GM23338 (cell line): ENCODE measurements at regions not wholly inside any gene's neighbourhood (a gene's known extent, or its start where the extent isn't known, plus 50 kb on each side); places are given as distances from the start of the nearest gene placed in this dataset.

Source experiments
- ATAC-seq: fragments of 200-7000 bp; cut with Tn5 transposase; 3 replicates; pipeline ENCODE4 v1.9.1; 2020
- DNase-seq: peaks from one replicate; pipeline ENCODE4 v3.0.0-alpha.2; 2015; ENCODE audit warnings: low spot score
- H2AFZ ChIP-seq: fragments of 200-600 bp; sonication (generic); 2 replicates; pipeline ENCODE4 v1.8.0; 2016; ENCODE audit warnings: antibody characterized with exemption, mild to moderate bottlenecking, moderate library complexity
- H3F3A ChIP-seq: fragments of 200-600 bp; sonication (generic); replicated peaks from 2 replicates; pipeline ENCODE4 v1.8.0; 2017; ENCODE audit warnings: antibody characterized with exemption, mixed run types, low read depth
- H3K27ac ChIP-seq: fragments of 200-600 bp; sonication (generic); 2 replicates; pipeline ENCODE4 v1.6.1; 2016; ENCODE audit warnings: low read depth
- H3K27me3 ChIP-seq: fragments of 200-600 bp; sonication (generic); 2 replicates; pipeline ENCODE4 v1.8.0; 2016; ENCODE audit warnings: mild to moderate bottlenecking, mixed run types, moderate library complexity; ENCODE audit not compliant: insufficient read depth
- H3K36me3 ChIP-seq: fragments of 200-600 bp; sonication (generic); 2 replicates; pipeline ENCODE4 v1.8.0; 2016; ENCODE audit warnings: mild to moderate bottlenecking; ENCODE audit not compliant: insufficient read depth
- H3K4me1 ChIP-seq: fragments of 200-600 bp; sonication (generic); 2 replicates; pipeline ENCODE4 v1.8.0; 2016; ENCODE audit warnings: mild to moderate bottlenecking, moderate library complexity; ENCODE audit not compliant: insufficient read depth
- H3K4me2 ChIP-seq: fragments of 200-600 bp; sonication (generic); 2 replicates; pipeline ENCODE4 v1.7.1; 2017; ENCODE audit warnings: mixed run types
- H3K4me3 ChIP-seq: fragments of 200-600 bp; sonication (generic); 2 replicates; pipeline ENCODE4 v1.6.1; 2016; ENCODE audit warnings: mixed run types
- H3K79me2 ChIP-seq: fragments of 200-600 bp; sonication (generic); replicated peaks from 2 replicates; pipeline ENCODE4 v1.8.0; 2017; ENCODE audit warnings: mild to moderate bottlenecking; ENCODE audit not compliant: insufficient read depth
- H3K9me2 ChIP-seq: fragments of 200-600 bp; sonication (generic); 2 replicates; pipeline ENCODE4 v1.8.0; 2017; ENCODE audit not compliant: insufficient read depth
- H4K20me1 ChIP-seq: fragments of 200-600 bp; sonication (generic); replicated peaks from 2 replicates; pipeline ENCODE4 v1.8.0; 2017; ENCODE audit warnings: mild to moderate bottlenecking; ENCODE audit not compliant: insufficient read depth
- H3K27ac Mint-ChIP-seq: 2 replicates; pipeline ENCODE4 v1.8.0; 2020; ENCODE audit warnings: inconsistent platforms, mild to moderate bottlenecking, moderate library complexity, mixed read lengths
- H3K27me3 Mint-ChIP-seq: 3 replicates; pipeline ENCODE4 v1.8.0; 2022; ENCODE audit warnings: low read depth, mild to moderate bottlenecking, moderate library complexity, mixed read lengths, inconsistent platforms; ENCODE audit not compliant: insufficient read depth, poor library complexity
- H3K36me3 Mint-ChIP-seq: 3 replicates; pipeline ENCODE4 v1.8.0; 2021; ENCODE audit warnings: low read depth, mild to moderate bottlenecking, inconsistent platforms, moderate library complexity, mixed read lengths
- H3K4me1 Mint-ChIP-seq: 3 replicates; pipeline ENCODE4 v1.8.0; 2020; ENCODE audit warnings: mild to moderate bottlenecking, inconsistent platforms, mixed read lengths
- H3K4me3 Mint-ChIP-seq: 3 replicates; pipeline ENCODE4 v1.8.0; 2021; ENCODE audit warnings: moderate library complexity, mild to moderate bottlenecking, inconsistent platforms, mixed read lengths
- H3K9me3 Mint-ChIP-seq: 3 replicates; pipeline ENCODE4 v1.8.0; 2020; ENCODE audit warnings: moderate library complexity, mild to moderate bottlenecking, inconsistent platforms, mixed read lengths
- CTCF ChIP-seq, 2 experiments: fragments of 200-600 bp in 1 of 2; sonication (generic) in 1 of 2; conservative IDR thresholded peaks; 2 replicates each; pipeline versions ENCODE4 v1.5.1 to v1.6.1; 2016 to 2017; ENCODE audit warnings: antibody characterized with exemption in 2 of 2, low read depth in 2 of 2, mild to moderate bottlenecking in 2 of 2, moderate library complexity in 1 of 2
- EZH2 ChIP-seq: fragments of 200-600 bp; sonication (generic); IDR thresholded peaks from one replicate; pipeline ENCODE4 v1.8.0; 2017; ENCODE audit warnings: antibody characterized with exemption, mild to moderate bottlenecking, low read depth; ENCODE audit not compliant: unreplicated experiment
- EZH2phosphoT487 ChIP-seq: fragments of 200-600 bp; sonication (generic); IDR thresholded peaks from one replicate; pipeline ENCODE4 v1.8.1; 2018; ENCODE audit warnings: antibody characterized with exemption; ENCODE audit not compliant: unreplicated experiment
- JUNB ChIP-seq: IDR thresholded peaks from one replicate; pipeline ENCODE4 v1.6.1; 2016; ENCODE audit warnings: antibody characterized with exemption; ENCODE audit not compliant: unreplicated experiment
- NANOG ChIP-seq: IDR thresholded peaks from 2 replicates; pipeline ENCODE4 v1.6.1; 2016; ENCODE audit warnings: antibody characterized with exemption, borderline replicate concordance
- POLR2AphosphoS5 ChIP-seq: IDR thresholded peaks from 2 replicates; pipeline ENCODE4 v1.6.1; 2016; ENCODE audit warnings: antibody characterized with exemption, low read depth
- REST ChIP-seq: IDR thresholded peaks from one replicate; pipeline ENCODE4 v1.6.1; 2018; ENCODE audit warnings: antibody characterized with exemption; ENCODE audit not compliant: unreplicated experiment
- STAT1 ChIP-seq: IDR thresholded peaks from one replicate; pipeline ENCODE4 v1.6.1; 2016; ENCODE audit warnings: antibody characterized with exemption; ENCODE audit not compliant: unreplicated experiment
- ZNF114 ChIP-seq: fragments of 250-450 bp; sonication (Bioruptor Pico); IDR thresholded peaks from 2 replicates; pipeline ENCODE4 v1.5.0; 2020; ENCODE audit warnings: mild to moderate bottlenecking, moderate library complexity
- ZNF331 ChIP-seq: fragments of 250-450 bp; sonication (Bioruptor Pico); IDR thresholded peaks from 2 replicates; pipeline ENCODE4 v1.5.0; 2020; ENCODE audit warnings: low read depth, mild to moderate bottlenecking, moderate library complexity
- TF ChIP-seq, protein P1 (sequence below): fragments of 250-450 bp; sonication (Bioruptor Pico); IDR thresholded peaks from 2 replicates; pipeline ENCODE4 v1.5.0; 2020; ENCODE audit warnings: mild to moderate bottlenecking, moderate library complexity

GRCh38 chr6:140806431-140806830, 1326.3 kb upstream of the GJE1 start (continued):
- TF ChIP-seq, protein P1, sequence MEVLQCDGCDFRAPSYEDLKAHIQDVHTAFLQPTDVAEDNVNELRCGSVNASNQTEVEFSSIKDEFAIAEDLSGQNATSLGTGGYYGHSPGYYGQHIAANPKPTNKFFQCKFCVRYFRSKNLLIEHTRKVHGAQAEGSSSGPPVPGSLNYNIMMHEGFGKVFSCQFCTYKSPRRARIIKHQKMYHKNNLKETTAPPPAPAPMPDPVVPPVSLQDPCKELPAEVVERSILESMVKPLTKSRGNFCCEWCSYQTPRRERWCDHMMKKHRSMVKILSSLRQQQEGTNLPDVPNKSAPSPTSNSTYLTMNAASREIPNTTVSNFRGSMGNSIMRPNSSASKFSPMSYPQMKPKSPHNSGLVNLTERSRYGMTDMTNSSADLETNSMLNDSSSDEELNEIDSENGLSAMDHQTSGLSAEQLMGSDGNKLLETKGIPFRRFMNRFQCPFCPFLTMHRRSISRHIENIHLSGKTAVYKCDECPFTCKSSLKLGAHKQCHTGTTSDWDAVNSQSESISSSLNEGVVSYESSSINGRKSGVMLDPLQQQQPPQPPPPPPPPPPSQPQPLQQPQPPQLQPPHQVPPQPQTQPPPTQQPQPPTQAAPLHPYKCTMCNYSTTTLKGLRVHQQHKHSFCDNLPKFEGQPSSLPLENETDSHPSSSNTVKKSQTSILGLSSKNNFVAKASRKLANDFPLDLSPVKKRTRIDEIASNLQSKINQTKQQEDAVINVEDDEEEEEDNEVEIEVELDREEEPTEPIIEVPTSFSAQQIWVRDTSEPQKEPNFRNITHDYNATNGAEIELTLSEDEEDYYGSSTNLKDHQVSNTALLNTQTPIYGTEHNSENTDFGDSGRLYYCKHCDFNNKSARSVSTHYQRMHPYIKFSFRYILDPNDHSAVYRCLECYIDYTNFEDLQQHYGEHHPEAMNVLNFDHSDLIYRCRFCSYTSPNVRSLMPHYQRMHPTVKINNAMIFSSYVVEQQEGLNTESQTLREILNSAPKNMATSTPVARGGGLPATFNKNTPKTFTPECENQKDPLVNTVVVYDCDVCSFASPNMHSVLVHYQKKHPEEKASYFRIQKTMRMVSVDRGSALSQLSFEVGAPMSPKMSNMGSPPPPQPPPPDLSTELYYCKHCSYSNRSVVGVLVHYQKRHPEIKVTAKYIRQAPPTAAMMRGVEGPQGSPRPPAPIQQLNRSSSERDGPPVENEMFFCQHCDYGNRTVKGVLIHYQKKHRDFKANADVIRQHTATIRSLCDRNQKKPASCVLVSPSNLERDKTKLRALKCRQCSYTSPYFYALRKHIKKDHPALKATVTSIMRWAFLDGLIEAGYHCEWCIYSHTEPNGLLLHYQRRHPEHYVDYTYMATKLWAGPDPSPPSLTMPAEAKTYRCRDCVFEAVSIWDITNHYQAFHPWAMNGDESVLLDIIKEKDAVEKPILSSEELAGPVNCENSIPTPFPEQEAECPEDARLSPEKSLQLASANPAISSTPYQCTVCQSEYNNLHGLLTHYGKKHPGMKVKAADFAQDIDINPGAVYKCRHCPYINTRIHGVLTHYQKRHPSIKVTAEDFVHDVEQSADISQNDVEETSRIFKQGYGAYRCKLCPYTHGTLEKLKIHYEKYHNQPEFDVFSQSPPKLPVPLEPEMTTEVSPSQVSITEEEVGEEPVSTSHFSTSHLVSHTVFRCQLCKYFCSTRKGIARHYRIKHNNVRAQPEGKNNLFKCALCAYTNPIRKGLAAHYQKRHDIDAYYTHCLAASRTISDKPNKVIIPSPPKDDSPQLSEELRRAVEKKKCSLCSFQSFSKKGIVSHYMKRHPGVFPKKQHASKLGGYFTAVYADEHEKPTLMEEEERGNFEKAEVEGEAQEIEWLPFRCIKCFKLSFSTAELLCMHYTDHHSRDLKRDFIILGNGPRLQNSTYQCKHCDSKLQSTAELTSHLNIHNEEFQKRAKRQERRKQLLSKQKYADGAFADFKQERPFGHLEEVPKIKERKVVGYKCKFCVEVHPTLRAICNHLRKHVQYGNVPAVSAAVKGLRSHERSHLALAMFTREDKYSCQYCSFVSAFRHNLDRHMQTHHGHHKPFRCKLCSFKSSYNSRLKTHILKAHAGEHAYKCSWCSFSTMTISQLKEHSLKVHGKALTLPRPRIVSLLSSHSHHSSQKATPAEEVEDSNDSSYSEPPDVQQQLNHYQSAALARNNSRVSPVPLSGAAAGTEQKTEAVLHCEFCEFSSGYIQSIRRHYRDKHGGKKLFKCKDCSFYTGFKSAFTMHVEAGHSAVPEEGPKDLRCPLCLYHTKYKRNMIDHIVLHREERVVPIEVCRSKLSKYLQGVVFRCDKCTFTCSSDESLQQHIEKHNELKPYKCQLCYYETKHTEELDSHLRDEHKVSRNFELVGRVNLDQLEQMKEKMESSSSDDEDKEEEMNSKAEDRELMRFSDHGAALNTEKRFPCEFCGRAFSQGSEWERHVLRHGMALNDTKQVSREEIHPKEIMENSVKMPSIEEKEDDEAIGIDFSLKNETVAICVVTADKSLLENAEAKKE = no peak
- TF ChIP-seq REST (no peak), EZH2phosphoT487 (no peak), STAT1 (no peak)

GRCh38 chr6:140794544-140794943, 1338.2 kb upstream of the GJE1 start:
- no peaks in the 10 kb centered on the region for H4K20me1 ChIP-seq
- ATAC-seq = no peak
- TF ChIP-seq ZNF114 (CRISPR knock-in tag) (no peak), CTCF (conservative IDR thresholded peaks at IDR 0.05; ENCODE audit: low read depth in 2 of 2) (no peak), STAT1 (no peak), EZH2 (no peak), ZNF331 (CRISPR knock-in tag) (no peak), POLR2AphosphoS5 (no peak), JUNB (no peak), REST (no peak), NANOG (no peak)

More at GRCh38 chr6:140794544-140794943, 1338.2 kb upstream of the GJE1 start:
- no peaks in the 10 kb centered on the region for H3K27me3 ChIP-seq
- H3K9me2 ChIP-seq = no peaks in the 10 kb centered on the region; the same call in 1 of the 2 replicates
- no peak overlapping the region for H3K4me2 ChIP-seq
- Mint-ChIP-seq H3K27ac (no peak overlapping the region), H3K9me3 (no peaks in the 10 kb centered on the region), H3K27me3 (peaks cover under 1% of the 10 kb centered on the region), H3K4me3 (no peak overlapping the region), H3K36me3 (no peaks in the 10 kb centered on the region), H3K4me1 (no peaks in the 10 kb centered on the region)
- no peaks in the 10 kb centered on the region for H3K36me3 ChIP-seq
- no peaks in the 10 kb centered on the region for H3K79me2 ChIP-seq
- no peak overlapping the region for H3K4me3 ChIP-seq
- no peak for DNase-seq
- H3K4me1 ChIP-seq = no peaks in the 10 kb centered on the region
- no peak overlapping the region for H2AFZ ChIP-seq
- H3K27ac ChIP-seq = no peak overlapping the region
- H3F3A ChIP-seq = no peaks in the 10 kb centered on the region
